Common myeloid progenitor, CD34-positive (primary cell): ENCODE measurements at regions not wholly inside any gene's neighbourhood (a gene's known extent, or its start where the extent isn't known, plus 50 kb on each side); places are given as distances from the start of the nearest gene placed in this dataset.

Experiments used
- CTCF ChIA-PET: fragments of 350-600 bp; sonication (Branson Sonifier 250); formaldehyde crosslinking; loops from one replicate; lab custom pipeline; 2021; ENCODE audit warnings: antibody characterized with exemption; lab: Charles Lee
- POLR2A ChIA-PET: fragments of 350-600 bp; sonication (Branson Sonifier 250); formaldehyde crosslinking; loops from one replicate; lab custom pipeline; 2021; ENCODE audit warnings: antibody characterized with exemption; lab: Charles Lee
- DNase-seq, 3 donors: peaks; one replicate each; pipeline versions ENCODE4 v3.0.0 to v3.0.0-alpha.2; 2013
- H3K27ac ChIP-seq, 2 experiments: 1 replicate in 1 of 2; 2 replicates in 1 of 2; pipeline ENCODE4 v1.7.0; 2013; ENCODE audit warnings: inconsistent platforms in 2 of 2, low read length in 2 of 2, mild to moderate bottlenecking in 2 of 2, low read depth in 1 of 2, moderate library complexity in 1 of 2; ENCODE audit not compliant: severe bottlenecking in 2 of 2, insufficient read depth in 1 of 2, poor library complexity in 1 of 2
- H3K27me3 ChIP-seq, 5 experiments: replicated peaks in 2 of 5; 1 replicate in 3 of 5; 2 replicates in 2 of 5; pipeline versions ENCODE4 v1.6.1 to v1.7.0; 2013; ENCODE audit warnings: low read length in 4 of 5, mild to moderate bottlenecking in 2 of 5, moderate library complexity in 2 of 5, inconsistent platforms in 1 of 5; ENCODE audit not compliant: insufficient read depth in 5 of 5, control insufficient read depth in 4 of 5
- H3K36me3 ChIP-seq, 4 experiments: 1 replicate in 2 of 4; 2 replicates in 2 of 4; pipeline versions ENCODE4 v1.6.1 to v1.7.0; 2013; ENCODE audit warnings: low read length in 3 of 4, control low read depth in 1 of 4, mild to moderate bottlenecking in 1 of 4; ENCODE audit not compliant: control insufficient read depth in 4 of 4, insufficient read depth in 4 of 4
- H3K4me1 ChIP-seq, 4 experiments: 1 replicate in 3 of 4; 2 replicates in 1 of 4; pipeline versions ENCODE4 v1.6.1 to v1.7.1; 2013; ENCODE audit warnings: low read length in 3 of 4, mild to moderate bottlenecking in 3 of 4, control low read depth in 1 of 4, inconsistent platforms in 1 of 4, moderate library complexity in 1 of 4; ENCODE audit not compliant: control insufficient read depth in 4 of 4, insufficient read depth in 4 of 4; ENCODE audit errors: control extremely low read depth in 1 of 4
- H3K4me3 ChIP-seq, 7 experiments: 1 replicate in 4 of 7; 2 replicates in 3 of 7; pipeline versions ENCODE4 v1.5.1 to v1.7.0; 2013; ENCODE audit warnings: mild to moderate bottlenecking in 7 of 7, low read length in 6 of 7, moderate library complexity in 6 of 7, inconsistent platforms in 2 of 7, low read depth in 2 of 7, control low read depth in 1 of 7; ENCODE audit not compliant: insufficient read depth in 4 of 7, control insufficient read depth in 1 of 7; ENCODE audit errors: extremely low read depth in 1 of 7
- H3K9me3 ChIP-seq, 5 experiments: 1 replicate in 4 of 5; 2 replicates in 1 of 5; pipeline versions ENCODE4 v1.6.1 to v1.7.1; 2013; ENCODE audit warnings: low read length in 4 of 5, mild to moderate bottlenecking in 2 of 5, inconsistent platforms in 1 of 5, low read depth in 1 of 5, moderate library complexity in 1 of 5; ENCODE audit not compliant: control insufficient read depth in 4 of 5, insufficient read depth in 2 of 5; ENCODE audit errors: control extremely low read depth in 1 of 5
- WGBS: methylation state at CpG from one replicate; pipeline ENCODE4 v1.1.5; 2013; ENCODE audit not compliant: insufficient coverage; 5-methylcytosine and 5-hydroxymethylcytosine counted together

DNA sequence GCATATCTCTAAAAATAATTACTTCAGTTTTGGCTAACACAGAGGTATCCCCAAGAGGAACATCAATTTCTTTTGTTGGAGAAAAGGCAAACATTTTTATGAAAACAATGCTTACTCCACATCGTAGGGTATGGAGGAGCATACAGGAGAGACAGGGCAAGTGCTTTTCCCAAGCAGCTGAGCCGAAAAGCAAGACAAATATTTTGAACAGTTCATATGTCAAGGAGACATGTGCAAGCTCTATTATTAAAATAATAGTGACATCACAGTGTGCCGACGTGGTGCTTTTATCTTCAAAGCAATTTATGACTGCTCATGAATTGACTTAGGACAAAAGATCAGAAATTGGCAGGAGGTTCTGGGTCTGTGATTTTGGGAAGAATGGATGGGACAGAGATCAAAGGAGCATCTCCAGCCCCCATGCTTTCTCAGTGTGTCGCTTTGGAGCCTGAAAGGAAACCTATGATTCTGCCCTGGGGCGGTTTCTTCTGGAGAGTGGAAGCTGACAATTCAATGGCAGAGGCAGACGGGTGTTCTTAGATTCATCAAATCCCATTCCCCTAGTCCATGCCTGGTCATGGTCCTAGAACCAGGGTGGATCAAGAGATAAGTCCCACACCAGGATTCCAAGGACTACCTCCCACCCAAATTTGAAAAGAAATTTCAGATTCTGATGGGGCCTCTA is 97.1 kb downstream of the JCAD start:
- no peak overlapping the region for H3K4me3 ChIP-seq
- WGBS: 97% methylated on average over 4 of the region's 7 CpGs
- ChIA-PET POLR2A (no interaction called here), CTCF (no interaction called here)
- H3K36me3 ChIP-seq: no peaks in the 10 kb centered on the region
- no peaks in the 10 kb centered on the region for H3K27me3 ChIP-seq
- no peak overlapping the region for H3K27ac ChIP-seq
- no peaks in the 10 kb centered on the region for H3K9me3 ChIP-seq
- peaks cover 0 to 2% (median under 1%) of the 10 kb centered on the region in 4 experiments for H3K4me1 ChIP-seq
- no peak for DNase-seq

DNA sequence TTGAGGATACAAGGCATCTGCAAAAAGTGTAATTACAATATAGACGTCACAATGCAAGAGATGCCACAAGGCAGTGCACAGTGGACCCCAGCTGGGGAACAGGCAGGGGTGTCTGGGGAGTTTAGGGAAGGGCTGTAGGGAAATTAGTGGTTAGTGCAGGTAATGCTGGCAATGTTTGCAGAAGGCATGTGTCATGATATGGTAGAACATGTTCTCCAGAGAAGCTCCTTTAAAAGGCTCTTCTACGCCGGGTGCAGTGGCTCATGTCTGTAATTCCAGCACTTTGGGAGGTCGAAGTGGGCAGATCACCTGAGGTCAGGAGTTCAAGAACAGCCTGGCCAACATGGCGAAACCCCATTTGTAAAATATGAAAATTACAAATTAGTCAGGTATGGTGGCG is 98.0 kb downstream of the JCAD start:
- H3K4me3 ChIP-seq: no peak overlapping the region
- WGBS: 93% methylated on average over 4 of the region's 6 CpGs
- ChIA-PET CTCF (no interaction called here), POLR2A (no interaction called here)
- no peak overlapping the region for H3K27ac ChIP-seq
- peaks cover 0 to 4% (median 2%) of the 10 kb centered on the region in 4 experiments for H3K4me1 ChIP-seq
- peaks cover 0 to under 1% (median 0%) of the 10 kb centered on the region in 5 experiments for H3K9me3 ChIP-seq
- no peaks in the 10 kb centered on the region for H3K27me3 ChIP-seq
- DNase-seq: no peak
- H3K36me3 ChIP-seq: no peaks in the 10 kb centered on the region

DNA sequence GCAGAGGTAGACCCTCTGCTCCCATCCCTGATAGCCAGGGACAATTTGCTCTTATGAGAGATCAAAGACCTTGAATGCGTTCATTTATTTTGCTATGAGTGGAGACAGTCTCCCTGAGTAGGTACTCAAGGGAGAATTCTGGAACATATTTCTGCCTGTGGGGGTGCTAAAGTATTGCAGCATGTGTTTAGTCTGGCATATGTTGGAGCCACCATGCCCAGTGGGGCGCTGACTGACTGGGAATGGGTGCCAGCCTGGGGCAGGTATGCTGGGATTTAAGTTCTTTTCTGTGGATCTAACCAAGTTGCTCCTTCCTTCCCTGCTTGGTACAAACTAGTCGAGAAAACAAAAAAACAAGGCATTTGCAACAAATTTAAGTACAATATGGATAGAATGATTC is 99.1 kb downstream of the JCAD start:
- H3K4me1 ChIP-seq: peaks cover 0 to 4% (median 2%) of the 10 kb centered on the region in 4 experiments
- no peaks in the 10 kb centered on the region for H3K27me3 ChIP-seq
- no peak overlapping the region for H3K4me3 ChIP-seq
- ChIA-PET POLR2A (no interaction called here), CTCF (interaction anchor here (1.1 kb wide), 1 partner anchor 11 kb away, joined by 3 read pairs; no protein-coding TSS in a partner anchor)
- H3K9me3 ChIP-seq: peaks cover 0 to 2% (median 0%) of the 10 kb centered on the region in 5 experiments
- DNase-seq: no peak
- no peak overlapping the region for H3K27ac ChIP-seq
- 100% methylated on average over 1 of the region's 3 CpGs for WGBS
- H3K36me3 ChIP-seq: no peaks in the 10 kb centered on the region

DNA sequence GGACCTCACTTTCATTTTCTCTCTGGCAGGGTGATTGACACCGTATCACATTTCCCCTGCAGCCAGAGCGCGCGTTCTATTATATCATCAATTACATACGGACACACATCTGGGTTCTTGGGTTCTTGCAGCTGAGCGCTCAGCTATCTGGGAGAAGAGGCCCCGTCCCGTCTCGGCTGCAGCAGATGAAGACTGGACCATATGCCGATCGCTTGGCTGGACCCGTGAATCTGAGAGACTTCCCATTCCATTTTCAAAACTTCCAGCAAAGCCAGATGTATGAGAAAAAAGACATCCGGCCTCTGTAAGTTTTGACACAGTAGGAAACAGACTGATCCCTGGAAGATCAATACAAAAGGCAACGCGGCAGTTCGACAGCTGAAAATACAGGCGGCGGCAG is 99.8 kb downstream of the JCAD start:
- ChIA-PET POLR2A (no interaction called here), CTCF (interaction anchor here (1.1 kb wide), 1 partner anchor 10 kb away, joined by 3 read pairs; no protein-coding TSS in a partner anchor)
- Histone ChIP-seq H3K27me3 (no peaks in the 10 kb centered on the region), H3K36me3 (no peaks in the 10 kb centered on the region), H3K27ac (no peak overlapping the region), H3K4me3 (no peak overlapping the region), H3K9me3 (peaks cover 0 to 2% (median 0%) of the 10 kb centered on the region in 5 experiments), H3K4me1 (peaks cover 0 to 4% (median 2%) of the 10 kb centered on the region in 4 experiments)
- DNase-seq: no peak
- 97% methylated on average over 13 of the region's 18 CpGs for WGBS

DNA sequence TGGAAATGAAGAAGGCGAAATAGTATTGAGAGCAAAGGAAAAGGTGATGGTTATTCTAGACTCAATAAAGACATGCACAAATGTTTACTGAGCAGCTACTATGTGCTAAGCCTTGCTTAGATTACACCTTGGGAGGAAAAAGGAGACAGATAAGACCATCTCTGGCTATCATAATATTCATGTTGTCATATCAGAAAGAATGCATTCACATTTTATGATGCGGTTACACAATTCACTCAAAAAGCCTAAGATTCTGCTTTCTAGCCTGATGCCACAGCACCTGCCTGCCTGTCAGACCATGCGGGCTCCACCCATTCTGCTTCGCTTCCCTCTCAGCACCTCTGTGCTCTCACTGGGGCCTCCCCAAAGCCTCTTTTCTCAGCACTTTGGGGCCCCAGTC is 100.9 kb downstream of the JCAD start:
- no peak overlapping the region for H3K4me3 ChIP-seq
- CTCF ChIA-PET: no interaction called here
- no peaks in the 10 kb centered on the region for H3K27me3 ChIP-seq
- no peaks in the 10 kb centered on the region for H3K36me3 ChIP-seq
- DNase-seq: no peak
- no peak overlapping the region for H3K27ac ChIP-seq
- H3K4me1 ChIP-seq: peaks cover 0 to 4% (median 2%) of the 10 kb centered on the region in 4 experiments
- H3K9me3 ChIP-seq: peaks cover 0 to 2% (median 0%) of the 10 kb centered on the region in 5 experiments
- POLR2A ChIA-PET: no interaction called here
- 95% methylated on average over 3 of the region's 4 CpGs for WGBS

DNA sequence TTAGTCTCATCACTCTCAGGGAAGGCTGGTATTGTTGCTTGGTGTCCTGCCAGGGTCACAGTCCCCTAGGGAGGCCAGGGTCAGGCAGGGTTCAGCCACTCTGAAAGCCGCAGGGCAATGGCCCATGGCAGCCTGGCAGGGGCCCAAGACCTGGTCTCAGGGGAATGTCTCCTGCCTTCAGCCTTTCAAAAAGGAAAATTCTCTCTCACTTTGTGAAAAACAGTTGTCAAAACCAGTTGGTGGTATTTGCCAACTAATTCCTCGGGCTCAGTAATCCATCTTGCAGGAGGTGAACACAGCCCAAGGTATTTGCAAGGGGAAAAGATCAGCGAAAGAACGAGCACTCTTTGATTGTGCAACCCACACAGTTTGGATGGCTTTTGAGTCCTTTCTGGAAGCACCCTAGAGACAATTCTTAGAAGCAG is 101.5 kb downstream of the JCAD start:
- no peak overlapping the region for H3K4me3 ChIP-seq
- DNase-seq: no peak
- WGBS: 79% methylated on average over 4 of the region's 4 CpGs
- no peaks in the 10 kb centered on the region for H3K36me3 ChIP-seq
- ChIA-PET POLR2A (no interaction called here), CTCF (no interaction called here)
- peaks cover 0 to 2% (median 0%) of the 10 kb centered on the region in 5 experiments for H3K9me3 ChIP-seq
- no peak overlapping the region for H3K27ac ChIP-seq
- H3K4me1 ChIP-seq: peaks cover 0 to 4% (median 2%) of the 10 kb centered on the region in 4 experiments
- no peaks in the 10 kb centered on the region for H3K27me3 ChIP-seq

DNA sequence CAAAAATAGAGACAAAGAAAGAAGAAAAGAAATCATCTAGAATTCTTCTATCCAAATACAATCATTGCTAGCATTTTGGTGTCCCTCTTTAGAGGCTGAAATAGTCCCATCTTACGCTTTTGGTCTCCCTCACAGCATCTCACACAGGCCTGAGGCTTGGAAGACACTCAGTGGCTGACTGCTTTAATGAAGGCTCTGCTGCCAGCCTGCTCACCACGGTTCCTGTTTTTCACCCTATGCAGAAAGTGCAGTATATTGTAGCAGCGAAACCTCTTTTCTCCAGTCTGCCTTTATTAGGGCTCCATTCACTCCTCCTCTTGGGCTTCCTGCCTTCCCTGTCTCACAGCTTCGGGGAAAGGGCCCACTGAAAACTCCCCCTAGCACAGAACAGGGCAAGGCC is 102.2 kb downstream of the JCAD start:
- Histone ChIP-seq H3K36me3 (no peaks in the 10 kb centered on the region), H3K4me1 (peaks cover 0 to 4% (median 2%) of the 10 kb centered on the region in 4 experiments), H3K9me3 (peaks cover 0 to 2% (median 0%) of the 10 kb centered on the region in 5 experiments), H3K27ac (no peak overlapping the region), H3K4me3 (no peak overlapping the region), H3K27me3 (no peaks in the 10 kb centered on the region)
- ChIA-PET CTCF (no interaction called here), POLR2A (no interaction called here)
- peak in 2 of 3 donors; percentile 50 to 59 for DNase-seq
- 27% methylated on average over 4 of the region's 4 CpGs for WGBS
